ENCODE measurements at regions not wholly inside any gene's neighbourhood (a gene's known extent, or its start where the extent isn't known, plus 50 kb on each side); places are given as distances from the start of the nearest gene placed in this dataset.

- DNase-seq = peak in 1 of 2 experiments; percentile 22
Observed at GRCh38 chr2:181252262-181253148, 204.7 kb upstream of the ITGA4 start.

DNA sequence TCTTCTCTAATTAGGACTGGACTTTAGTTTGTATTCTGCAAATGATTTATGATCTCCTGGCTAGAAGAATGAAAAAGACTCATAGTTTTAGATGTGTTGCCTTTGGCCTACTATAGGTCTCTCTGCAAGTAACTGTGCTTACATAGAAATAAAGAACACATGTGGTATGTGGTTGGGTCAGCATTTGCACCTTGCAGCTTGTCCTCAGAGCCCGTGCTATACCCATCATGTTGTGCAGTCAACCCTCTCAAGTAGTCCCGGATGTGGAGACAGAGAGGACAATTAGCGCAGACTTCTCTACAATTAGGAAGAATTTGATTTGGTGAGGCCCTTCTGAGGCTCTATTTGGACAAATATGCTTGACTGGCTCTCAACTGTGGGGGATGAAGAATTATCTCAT lies 203.7 kb upstream of the ITGA4 start:
- DNase-seq = no peak

- no peak for DNase-seq
Observed at GRCh38 chr2:181255651-181256050, 201.5 kb upstream of the ITGA4 start.

- DNase-seq = no peak
Observed at GRCh38 chr2:181258720-181259119, 198.5 kb upstream of the ITGA4 start.

GRCh38 chr2:181262782-181263181 lies 194.4 kb upstream of the ITGA4 start:
- DNase-seq = no peak

DNA sequence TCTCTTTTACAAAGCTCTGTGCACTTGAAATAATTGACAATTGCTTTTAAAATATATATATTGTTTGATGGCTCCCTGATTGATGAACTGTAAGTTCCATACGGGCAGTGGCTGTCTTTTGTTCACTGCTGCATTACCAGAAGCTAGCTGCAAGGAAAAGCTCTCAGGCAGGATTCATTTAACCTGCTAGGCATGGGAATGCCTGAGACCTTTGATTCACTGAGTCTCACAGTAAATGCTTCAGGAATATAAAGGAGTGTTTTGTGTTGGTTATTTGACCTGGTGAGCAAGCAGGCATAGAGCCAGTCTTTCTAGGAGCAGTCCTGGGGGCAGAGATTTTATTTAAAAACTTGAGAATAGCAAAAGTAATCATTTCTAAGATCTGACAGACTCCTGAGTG lies 193.2 kb upstream of the ITGA4 start:
- DNase-seq = no peak

DNA sequence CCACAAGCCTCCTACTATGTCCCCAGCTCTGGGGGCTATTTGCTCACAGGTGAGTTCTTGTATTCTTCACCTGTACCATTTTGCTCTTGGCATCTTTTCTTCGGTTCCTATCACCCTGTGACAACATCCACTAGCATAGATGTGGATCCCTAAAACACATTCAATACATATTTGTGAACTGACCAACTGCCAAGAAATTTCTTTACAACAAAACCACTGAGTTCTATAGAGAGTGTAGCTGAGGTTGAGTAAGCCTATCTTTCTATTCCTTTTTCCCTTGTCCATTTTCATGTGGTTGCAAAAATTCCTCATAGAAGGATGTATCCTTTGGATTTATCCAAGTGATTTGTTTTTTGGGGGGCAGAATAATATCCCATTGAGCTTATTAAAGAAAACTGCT lies 192.7 kb upstream of the ITGA4 start:
- DNase-seq = no peak

DNA sequence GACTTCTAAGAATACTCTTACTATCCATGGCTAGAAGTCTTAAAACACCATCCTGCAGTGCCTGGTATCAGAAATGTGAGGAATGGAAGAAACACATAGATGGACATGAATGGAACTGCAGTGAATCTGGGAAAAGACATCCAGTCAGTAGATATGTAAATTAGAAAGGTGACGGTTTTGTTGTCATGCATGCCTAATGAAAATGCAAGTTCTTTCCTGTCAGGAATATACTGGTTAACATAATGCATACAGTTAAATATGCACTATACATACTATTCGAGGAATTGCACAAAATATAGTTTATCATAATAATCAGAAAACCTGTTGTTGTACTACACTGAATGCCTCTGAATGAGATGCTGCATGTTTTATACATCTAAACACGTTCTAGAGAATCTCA lies 190.6 kb upstream of the ITGA4 start:
- no peak for DNase-seq

- DNase-seq = no peak
Observed at GRCh38 chr2:181268174-181268867, 188.9 kb upstream of the ITGA4 start.

DNA sequence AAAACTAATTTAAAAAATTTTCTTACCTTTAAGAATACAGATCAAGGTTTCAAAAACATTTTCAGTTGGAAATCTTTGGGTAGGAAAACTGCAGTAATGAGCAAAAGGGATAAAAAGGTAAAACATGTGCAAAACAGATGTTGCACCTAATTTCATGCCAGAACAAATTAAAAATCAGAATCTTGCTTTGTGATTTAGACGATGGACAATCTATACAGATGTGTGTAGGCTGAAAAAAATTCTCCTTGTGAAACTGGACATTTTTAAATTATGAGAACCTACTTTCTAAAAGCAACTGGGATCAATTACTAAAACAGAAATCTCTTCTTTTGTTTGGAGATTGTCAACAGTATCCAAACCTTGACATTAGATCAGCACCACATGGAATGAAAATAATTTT lies 183.2 kb upstream of the ITGA4 start:
- no peak for DNase-seq

DNA sequence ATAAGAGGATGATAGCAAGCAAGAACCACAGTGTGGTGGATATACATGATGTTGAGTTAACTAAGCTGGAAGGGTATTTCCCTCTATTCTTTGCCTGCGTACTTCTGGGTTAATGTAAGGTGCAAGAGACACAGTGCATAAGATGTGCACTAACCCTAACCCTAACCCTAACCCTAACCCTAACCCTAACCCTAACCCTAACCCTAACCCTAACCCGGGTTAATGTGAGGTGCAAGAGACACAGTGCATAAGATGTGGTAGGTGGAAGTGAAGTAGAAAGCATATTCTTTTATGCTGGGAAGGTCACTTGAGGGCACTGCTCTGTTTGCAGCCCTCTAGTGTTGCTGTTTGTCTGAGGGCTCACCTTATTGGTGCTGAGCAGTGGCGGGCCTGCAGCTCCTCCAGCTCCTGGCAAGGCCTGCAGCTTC lies 181.5 kb upstream of the ITGA4 start:
- no peak for DNase-seq

DNA sequence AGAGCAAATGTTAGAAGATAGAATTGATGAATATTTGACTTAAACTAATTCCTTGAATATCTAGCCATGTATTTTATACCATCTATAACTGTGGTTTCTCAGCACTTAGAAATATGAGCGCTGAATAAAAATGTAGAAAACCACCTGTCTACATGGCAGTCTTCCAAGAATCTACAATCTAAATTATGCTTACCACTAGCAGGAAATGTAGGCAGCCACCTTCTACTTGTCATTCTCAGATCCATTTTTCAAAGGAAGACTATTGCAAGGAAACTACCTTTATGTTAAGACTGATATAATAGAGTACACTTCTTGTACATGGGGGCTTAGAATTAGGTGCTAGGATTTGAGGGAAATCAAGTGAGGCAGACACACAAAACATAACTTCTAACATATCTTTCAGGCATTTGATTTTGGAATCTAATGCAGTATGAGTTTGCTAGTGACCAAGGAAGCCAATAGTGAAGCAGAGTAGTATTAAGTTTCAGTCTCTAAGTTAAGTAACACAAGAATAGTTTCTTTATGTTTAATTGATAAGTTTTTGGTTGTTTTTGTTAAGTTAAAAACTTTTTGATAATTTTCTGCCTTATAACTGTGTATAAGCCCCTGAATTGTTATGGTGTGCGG lies 175.9 kb upstream of the ITGA4 start:
- DNase-seq = peak in 1 of 2 experiments; percentile 25

DNA sequence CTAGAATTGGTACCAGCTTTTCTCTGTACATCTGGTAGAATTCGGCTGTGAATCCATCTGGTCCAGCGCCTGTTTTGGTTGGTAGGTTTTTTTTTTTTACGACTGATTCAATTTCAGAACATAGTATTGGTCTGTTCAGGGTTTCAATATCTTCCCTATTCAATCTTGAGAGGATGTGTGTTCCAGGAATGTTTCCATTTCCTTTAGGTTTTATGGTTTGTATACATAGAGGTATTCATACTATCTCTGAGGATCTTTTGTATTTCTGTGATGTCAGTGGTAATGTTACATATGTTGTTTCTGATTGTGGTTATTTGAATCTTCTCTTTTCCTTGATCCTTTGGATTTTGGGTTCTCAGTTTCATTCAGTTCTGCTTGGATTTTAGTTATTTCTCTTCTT lies 172.1 kb upstream of the ITGA4 start:
- DNase-seq = no peak

GRCh38 chr2:181289698-181290097 lies 167.5 kb upstream of the ITGA4 start:
- DNase-seq = no peak

DNA sequence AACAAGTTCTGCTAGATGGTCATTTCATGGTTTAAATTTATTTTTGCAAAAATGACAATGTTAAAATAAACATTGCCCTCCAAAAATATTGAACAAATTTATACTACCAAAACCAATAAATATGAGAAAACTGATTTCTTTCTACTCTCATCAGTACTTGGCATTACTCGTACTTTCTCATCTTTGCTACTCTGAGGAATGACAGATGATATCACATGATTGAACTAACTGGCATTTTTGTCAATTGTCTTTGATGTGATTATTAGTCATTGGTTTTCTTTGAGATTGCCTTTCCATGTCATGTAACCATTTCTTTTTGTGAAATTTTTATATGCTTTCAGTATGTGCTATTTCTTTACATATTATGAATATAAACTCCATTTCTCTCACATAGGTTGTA lies 167.0 kb upstream of the ITGA4 start:
- DNase-seq = no peak

DNA sequence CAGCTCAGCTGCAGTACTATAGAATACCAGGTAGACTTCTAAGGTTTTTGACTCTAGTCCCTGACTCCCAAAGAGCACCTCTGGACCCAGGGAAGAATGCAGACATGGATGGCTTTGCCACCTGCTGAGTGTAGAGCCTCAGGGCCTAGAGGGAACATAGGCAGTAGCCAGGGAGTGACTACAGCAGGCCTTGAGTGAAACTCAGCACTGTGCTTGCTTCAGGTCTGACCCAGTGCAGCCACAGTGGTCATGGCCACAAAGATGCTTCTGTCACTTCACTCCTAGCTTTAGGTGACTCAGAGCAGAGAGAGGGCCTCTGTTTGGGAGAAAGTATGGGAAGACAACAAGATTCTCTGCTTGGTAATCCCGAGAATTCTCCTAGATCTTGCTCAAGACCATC lies 162.2 kb upstream of the ITGA4 start:
- no peak for DNase-seq

DNA sequence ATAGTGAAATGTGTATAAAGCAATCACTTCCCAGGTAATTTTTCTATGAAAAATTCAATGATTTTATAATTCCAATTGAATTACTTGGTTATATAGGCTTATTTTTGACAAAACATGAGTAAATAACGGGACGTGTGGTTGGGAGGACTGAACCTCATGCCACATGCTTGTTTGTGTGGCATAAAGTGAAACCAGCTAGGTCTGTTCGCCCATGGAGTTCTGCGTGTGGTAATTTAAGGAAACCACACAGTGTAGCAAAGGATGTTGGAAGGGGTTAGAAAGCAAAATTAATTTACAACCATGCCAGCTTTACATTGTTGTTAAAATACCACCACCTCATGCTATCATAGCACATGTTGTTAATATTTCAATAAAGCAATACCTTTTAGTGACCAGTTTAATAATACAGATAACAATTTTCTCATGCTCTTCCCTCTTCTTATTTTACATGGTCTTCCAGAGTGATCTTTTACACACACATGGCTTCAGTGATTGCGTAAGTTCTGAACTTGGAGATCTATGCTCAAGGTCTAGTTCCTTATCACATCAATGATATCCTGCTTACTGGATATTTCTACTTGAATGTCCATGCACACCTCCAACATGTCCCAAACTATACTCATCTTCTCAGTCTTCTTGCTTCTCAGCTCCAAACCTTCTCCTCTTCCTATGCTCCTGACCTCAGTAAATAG lies 156.4 kb upstream of the ITGA4 start:
- no peak for DNase-seq

GRCh38 chr2:181304011-181304844 lies 153.0 kb upstream of the ITGA4 start:
- no peak for DNase-seq

DNA sequence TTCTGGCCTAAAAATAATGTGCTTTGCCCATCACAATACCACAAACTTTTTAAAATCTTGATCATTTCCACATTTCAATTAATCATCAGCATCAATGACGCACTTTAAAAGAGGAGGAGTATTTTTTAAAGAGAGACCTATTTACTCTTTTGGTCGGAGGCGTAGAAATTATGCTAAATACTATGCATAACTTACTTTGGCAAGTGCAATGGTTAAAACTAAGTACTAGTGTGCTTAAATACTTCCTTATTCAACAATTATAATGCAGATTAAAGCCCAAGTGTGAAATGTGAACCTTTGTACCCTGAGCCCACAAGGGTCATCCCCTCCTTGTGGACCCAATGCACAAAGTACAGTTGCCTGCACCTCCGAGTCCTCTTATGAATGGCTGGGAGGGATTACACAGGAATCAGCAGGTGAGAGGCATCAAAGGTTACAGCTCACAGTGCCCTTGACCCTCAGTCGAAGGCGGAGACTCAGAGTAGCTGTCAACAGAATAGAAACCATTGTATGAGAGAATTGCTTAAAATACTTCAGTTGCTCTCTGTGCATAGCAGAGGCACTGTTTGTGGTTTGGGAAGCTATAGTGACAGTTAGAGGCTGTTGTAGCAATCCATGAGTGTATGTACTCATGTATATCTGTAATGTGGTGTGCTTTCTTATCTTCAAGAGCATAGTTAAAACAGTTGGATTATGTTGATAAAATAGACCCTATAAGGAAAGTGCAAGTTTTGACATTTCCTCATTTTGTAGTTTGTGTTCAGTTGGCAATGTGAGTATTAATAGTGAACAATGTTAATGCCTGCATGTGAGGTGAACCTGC lies 151.7 kb upstream of the ITGA4 start:
- DNase-seq = peak; percentile 2 to 20

DNA sequence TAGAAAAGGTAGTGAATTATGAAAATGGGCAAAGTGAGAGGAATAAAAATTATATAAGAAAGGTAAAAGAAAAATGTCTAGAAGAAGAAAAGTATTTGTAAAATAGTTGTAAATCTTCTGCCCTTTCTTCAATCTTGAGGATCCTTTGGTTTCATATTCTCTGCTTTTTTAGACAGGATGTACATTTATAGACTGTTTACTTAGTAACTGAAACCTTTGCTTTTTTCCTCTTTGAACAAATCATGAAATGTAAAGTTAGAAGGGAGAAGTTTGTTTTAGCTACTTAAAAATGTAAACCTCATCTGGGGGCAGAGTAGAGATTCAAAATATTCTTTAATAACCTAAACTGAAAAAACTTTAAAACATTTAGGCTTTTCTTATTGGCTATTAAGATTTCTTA lies 150.4 kb upstream of the ITGA4 start:
- DNase-seq = no peak
